Uterus (tissue), 2 donors: ENCODE measurements at regions not wholly inside any gene's neighbourhood (a gene's known extent, or its start where the extent isn't known, plus 50 kb on each side); places are given as distances from the start of the nearest gene placed in this dataset.

Experiments
- POLR2A ChIP-seq, 2 donors: fragments of 450-650 bp; IDR thresholded peaks; one replicate each; pipeline ENCODE4 v1.6.1; 2016; ENCODE audit warnings: antibody characterized with exemption in 2 of 2, mild to moderate bottlenecking in 1 of 2, moderate library complexity in 1 of 2
- TF ChIP-seq, protein P1 (sequence below), 4 experiments: fragments of 200-600 bp in 2 of 4; fragments of 450-650 bp in 2 of 4; sonication (generic) in 2 of 4; IDR thresholded peaks; one replicate each; pipeline ENCODE4 v1.5.1; 2016 to 2019; ENCODE audit warnings: antibody characterized with exemption in 4 of 4, mild to moderate bottlenecking in 2 of 4, moderate library complexity in 1 of 4

DNA sequence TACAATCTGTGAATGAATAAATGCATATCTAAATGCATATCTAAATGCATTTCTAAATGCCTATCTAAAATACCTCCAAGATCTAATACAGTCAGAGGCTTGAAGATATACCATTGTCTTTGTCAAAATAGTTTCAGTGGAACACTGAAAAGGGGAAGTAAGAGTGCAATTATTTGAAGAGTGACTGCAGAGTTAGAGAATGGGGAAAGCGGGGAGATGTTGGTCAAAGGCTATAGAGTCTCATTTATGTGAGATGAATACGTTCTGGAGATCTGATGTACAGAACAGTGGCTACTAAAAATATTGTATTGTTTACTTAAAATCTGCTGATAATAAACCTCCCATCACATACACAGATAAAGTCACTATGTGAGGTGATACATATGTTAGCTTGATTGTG is 1126.2 kb upstream of the CDH9 start:
- no peak for TF ChIP-seq POLR2A (IDR thresholded peaks at IDR 0.05)
- TF ChIP-seq, protein P1, sequence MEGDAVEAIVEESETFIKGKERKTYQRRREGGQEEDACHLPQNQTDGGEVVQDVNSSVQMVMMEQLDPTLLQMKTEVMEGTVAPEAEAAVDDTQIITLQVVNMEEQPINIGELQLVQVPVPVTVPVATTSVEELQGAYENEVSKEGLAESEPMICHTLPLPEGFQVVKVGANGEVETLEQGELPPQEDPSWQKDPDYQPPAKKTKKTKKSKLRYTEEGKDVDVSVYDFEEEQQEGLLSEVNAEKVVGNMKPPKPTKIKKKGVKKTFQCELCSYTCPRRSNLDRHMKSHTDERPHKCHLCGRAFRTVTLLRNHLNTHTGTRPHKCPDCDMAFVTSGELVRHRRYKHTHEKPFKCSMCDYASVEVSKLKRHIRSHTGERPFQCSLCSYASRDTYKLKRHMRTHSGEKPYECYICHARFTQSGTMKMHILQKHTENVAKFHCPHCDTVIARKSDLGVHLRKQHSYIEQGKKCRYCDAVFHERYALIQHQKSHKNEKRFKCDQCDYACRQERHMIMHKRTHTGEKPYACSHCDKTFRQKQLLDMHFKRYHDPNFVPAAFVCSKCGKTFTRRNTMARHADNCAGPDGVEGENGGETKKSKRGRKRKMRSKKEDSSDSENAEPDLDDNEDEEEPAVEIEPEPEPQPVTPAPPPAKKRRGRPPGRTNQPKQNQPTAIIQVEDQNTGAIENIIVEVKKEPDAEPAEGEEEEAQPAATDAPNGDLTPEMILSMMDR (IDR thresholded peaks at IDR 0.05) = no peak
